Islet precursor cell (in vitro differentiated cells): ENCODE measurements at regions not wholly inside any gene's neighbourhood (a gene's known extent, or its start where the extent isn't known, plus 50 kb on each side); places are given as distances from the start of the nearest gene placed in this dataset.
A peak's percentile ranks its signal among the peaks of the same experiment; 100 is the strongest.
"Not testable (repeated sequence)": the region's sequence is repeated elsewhere in the genome, so short reads cannot be mapped to it uniquely, and the experiment has no call there.

Source experiments
- DNase-seq: peaks from one replicate; pipeline ENCODE4 v3.0.0-alpha.2; 2018

DNA sequence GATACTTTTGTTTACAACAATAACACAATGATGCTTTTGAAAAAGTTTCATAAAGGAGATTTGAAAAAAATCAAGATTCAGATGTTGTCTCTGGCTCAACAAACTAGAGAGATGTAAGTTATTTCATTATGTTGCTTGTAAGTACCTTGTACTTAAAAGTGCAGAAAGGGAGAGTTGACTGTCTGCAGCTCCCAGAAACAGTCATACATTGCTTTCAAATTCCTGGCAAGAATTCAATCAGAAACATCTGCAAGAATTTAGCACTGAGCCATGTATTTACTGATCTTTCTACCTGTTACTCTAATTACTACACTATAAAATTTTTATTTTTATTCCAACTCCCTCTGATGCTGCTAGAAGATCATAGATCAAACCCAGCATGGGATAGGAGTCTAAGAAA, 1261.3 kb upstream of the SPRY2 start:
- DNase-seq = no peak

DNA sequence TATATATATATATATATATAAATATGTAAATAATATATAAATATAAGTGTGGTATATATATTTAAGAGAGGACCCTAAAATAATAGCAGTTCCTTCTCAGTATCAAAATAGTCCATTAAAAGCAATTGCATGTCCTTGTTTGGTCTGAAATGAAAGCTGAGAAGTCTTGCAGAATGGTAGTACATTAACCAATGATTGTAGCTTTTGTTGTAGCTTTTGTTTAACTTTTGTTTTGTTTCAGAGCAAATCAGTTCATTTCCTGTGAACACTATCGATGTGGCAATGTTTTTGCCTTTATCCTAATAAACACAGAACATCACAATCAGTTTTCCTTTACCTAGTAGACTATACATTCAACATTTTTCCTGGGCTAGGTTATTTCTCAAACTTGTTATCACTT, 1256.2 kb upstream of the SPRY2 start:
- no peak for DNase-seq

DNA sequence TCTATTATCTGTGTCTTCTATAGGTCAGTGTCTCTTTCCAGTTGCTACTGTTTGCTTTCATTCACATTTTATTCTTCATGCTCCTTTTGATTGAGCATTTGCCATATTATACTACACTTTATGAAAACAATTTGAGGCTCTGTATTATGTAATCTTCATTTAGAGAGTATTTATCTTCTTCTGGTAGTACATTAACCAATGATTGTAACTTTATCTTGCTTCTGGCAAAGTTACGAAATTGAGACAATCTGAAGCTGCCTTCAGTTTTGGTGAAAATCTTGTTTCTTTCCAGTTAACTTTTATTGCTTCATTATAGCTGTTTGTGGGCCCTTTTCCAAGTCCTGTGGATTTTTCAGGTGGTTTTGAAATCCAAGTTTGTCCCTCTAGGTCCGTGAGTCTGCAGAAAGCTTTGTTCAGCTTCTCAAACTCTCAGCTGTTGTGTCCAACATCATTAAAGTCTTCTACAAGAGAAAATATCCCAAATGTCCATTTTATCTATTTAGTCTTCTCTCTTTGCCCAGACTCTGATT, 1255.4 kb upstream of the SPRY2 start:
- no peak for DNase-seq

DNA sequence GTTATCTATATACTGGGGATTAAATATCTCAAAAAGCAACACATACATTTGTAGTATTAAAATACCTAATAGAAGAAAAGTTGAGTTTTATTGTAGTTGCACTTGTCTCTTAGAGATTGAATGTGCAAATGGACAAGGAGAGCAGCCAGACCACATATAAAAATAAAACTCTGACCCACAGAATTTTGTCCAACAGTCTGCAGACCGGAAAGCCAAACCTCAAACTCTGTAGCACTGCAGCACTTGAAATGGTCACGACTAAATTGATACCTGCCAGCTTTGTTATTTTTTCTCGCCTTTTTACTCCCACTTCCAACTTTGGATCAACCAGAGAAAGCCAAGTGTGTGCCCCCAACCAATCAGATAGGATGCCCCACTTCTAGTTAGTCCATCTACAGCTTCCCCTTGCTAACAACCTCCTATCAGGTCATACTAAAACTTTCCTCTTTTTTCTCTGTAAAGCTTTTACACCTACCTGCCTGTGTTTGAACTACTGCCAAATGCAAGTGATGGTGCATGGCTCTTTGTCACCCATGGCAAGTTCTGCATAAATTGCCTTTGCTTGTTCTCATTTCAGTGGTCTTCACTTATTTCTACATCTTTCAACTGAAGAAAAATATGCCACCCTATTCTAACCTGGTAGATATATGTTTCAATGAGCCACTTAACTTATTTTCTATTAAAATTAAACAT, 1250.7 kb upstream of the SPRY2 start:
- no peak for DNase-seq

DNA sequence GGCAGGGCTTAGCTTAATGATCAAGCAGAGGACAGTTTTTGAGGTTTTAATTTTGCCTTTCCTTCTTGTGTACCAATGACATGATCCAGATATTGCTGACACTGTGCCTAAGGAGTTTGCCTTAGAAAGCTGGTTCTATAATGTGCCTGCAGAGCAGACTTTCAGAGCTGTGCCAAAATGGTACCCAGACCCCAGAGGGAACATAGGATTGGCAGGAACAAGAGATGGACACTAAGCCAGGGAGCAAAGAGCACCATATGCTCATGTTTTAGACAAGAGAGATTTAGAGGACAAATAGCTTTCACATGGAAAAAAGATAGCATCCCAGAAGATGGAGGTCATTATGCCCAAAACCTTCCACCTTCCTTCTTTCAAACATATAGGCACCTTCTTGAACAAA, 1241.5 kb upstream of the SPRY2 start:
- no peak for DNase-seq

DNA sequence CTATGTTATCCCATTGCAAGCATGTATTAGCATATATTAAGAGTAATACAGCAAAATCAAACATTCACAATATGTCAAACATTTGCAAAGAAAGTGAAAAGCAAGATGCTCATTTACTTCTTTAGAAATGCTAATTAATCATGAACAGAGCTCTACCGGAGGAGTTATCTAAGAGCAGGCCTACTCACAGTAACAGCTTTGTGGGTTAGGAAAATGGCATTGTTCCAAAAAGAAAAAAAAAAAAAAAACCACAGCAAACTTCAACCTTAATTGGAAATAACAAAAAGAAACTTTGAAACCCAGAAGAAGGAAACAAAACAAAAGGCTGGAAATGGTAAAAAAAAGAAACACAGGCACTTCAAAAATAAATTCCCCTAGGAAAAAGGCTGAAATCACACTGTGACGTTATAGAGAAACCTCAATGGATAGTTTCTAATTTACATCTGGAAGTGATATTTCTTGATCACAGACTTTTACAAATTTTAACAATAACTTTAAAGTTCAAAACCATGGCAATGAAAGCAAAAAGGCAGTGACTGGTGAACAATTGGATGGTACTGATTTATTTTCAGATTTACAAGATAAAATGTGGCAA, 1236.8 kb upstream of the SPRY2 start:
- DNase-seq = no peak

DNA sequence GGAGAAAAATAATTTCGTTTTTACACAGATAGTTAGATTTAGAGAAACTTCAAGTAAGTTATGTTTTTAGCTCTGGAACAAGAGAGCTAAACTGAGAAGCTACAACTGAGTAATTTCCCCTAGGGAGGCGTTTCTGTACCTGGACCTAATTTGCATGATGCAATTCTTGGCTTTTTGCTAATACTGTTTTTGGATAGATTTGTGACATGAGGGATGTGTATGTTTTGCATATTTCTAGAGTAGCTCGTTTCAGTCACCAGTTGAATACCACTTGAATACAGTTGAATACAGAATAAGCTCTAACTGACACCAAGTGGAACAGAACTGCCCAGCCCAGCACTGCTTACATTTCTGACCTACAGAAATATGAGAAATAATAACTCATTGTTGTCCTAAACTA, 1227.9 kb upstream of the SPRY2 start:
- no peak for DNase-seq

DNA sequence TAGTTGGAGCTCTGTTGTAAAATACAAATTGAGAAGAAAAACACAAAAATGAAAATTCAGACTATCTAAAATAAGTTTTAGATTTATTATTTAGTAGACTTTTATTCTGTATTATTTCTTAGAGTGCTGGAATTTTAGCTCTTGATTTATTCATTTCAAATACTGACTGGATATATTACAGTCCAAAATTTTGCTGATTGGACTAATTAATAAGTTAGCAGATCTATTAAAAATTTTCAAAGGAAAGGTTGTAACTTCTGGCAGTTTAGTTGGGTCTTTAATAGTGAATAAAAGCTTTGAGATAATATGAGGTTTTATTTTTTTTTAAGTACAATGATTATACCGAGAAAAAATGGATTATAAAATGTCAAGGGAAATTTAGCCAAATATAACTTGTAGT, 1224.9 kb upstream of the SPRY2 start:
- DNase-seq = no peak

DNA sequence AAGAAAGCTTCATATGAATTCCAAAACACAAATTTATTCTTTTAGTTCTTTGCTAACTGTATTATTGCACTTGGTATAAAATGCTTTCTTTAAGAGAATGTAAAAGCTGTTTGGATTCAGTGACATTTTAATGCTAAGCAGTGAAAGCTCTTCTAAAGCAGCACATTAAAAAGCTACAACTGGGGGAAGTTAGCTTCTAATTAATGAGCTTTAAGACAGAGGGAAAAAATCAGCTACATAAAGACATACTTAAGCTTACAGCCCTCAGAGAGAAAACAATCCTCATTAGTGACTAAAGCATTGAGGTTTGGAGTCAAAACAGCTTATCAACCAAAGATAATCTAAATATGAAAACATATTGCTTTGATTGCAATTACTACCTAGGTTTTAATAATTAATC, 1222.2 kb upstream of the SPRY2 start:
- DNase-seq = no peak

DNA sequence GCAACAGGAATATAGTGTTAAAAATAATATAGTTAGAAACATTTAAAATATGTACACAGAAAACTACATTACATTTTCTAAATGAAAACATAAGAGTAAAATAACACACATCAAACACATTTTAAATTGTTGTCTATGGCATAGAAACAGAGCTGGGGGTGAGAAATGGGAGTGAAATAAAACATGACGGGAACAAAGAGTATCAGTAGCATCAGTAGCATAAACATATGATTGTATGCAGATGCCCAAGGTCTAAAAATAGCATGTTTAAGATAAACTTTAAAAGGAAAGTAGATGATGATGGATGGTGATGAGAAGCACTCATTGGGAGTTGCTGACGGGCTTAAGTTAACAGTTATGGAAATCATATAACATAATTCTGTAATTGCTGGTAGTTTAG, 1221.7 kb upstream of the SPRY2 start:
- DNase-seq = no peak

DNA sequence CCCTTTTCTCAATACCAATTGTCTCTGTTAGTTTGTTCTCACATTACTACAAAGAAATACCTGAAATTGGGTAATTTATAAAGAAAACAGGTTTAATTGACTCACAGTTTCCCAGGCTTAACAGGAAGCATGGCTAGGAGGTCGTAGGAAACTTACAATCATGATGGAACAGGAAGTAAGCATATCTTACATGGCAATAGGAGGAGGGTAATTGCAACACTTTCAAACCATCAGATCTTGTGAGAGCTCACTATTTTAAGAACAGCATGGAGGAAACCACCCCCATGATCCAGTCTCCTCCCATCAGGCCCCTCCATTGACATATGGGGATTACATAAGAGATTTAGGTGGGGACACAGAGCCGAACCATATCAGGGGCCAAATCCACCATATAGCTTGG, 1210.1 kb upstream of the SPRY2 start:
- DNase-seq = no peak

DNA sequence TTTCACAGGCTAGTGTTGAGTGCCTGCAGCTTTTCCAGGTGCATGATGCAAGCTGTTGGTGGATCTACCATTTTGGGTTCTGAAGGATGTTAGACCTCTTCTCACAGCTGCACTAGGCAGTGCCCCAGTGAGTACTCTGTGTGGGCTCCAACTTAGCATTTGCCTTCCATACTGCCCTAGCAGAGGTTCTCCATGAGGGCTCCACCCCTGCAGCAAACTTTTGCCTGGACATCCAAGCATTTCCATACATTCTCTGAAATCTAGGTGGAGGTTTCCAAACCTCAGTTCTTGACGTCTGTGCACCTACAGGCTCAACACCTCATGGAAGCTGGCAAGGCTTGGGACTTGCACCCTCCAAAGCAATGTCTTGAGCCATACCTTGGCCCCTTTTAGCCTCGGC, 1205.4 kb upstream of the SPRY2 start:
- not testable (repeated sequence) for DNase-seq

DNA sequence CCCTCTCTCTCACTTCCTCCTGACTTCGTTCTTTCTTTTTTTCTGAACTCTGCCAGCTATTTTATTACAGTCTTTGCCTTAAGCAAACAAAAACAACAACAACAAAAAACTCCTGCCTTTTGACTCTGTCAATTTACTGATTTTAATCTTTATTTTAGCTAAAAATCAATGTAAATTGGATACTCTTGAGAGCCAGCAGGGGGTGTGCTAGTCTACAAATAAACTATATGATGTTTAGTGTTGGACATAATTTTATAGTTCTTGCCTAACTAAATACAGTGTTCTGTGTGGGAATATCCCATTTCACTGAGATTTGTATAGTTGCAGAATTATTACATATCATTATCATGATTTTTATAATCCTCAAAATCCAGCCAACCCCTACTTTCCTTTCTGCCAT, 1199.9 kb upstream of the SPRY2 start:
- DNase-seq = no peak

DNA sequence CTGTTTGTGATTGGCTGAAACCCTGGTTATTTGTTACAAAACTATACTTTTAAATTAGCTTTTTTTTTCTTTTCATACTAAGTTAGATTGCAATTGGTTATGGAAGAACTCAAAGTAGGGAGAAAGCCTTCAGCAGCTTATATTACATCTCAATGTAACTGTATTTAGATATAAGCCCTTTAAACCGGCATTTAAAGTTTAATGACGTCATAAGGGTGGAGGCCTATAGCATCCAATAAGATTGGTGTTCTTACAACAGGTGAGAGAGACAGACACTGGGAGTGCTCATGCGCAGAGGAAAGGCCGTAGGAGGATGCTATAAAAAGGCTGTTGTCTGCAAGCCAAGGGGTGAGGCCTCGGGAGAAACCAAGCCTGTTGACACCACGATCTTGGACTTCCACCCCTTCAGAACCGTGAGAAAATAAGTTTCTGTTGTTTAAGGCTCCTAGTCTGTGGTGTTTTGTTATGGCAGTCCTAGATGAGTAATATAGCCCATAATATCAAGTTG, 1198.8 kb upstream of the SPRY2 start:
- no peak for DNase-seq

DNA sequence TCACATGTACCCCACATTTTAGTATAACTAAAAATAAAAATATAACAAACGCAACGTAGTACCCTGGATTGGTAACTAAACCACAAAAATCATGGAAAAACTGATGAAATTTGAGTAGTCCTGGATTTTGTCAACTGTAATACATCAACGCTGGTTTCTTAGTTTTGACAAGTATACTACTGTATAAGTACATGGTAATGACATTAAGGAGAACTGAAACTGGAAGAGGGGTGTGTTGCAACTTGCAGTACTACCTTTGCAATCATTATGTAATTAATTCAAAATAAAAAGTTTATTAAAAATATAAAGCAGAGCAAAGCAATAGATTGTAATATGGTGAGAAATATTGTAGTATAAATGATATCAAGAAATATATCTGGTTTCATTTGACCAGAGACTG, 1158.0 kb upstream of the SPRY2 start:
- DNase-seq = no peak

DNA sequence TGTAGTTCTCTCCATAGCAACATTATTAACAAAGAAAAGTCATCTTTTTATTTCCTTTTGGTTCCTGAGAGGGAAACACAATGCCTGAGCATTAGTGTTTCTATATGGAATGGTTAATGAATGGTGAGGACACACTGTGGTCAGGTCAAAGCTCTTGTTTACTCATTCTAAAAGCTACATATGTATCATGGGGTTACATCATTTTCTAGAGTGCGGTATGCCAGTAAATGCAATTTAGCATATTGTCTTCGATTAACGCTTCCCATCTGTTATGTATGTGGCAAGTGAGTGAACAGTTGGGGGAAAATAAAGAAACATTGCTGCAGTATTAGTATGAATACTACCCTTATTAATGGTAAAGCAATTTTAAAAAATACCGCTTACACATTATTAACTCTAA, 1152.2 kb upstream of the SPRY2 start:
- DNase-seq = no peak

DNA sequence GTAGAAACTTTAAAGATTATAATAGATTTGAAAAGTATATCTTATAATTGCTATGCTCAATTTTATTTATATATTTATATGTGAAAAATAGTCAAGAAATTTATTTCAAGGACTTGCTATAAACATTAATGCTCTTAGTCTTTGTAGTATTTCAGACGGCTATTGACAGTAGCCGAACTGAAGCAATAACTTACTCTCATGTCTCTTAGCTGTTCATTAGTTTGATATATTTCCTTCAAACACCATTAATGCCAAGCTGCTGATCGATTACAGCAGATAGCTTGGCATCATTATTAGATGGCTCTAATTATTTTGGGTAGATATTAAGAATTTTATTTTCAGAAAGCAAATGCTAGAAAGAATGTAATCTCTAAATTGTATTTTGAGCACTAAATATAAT, 1151.5 kb upstream of the SPRY2 start:
- no peak for DNase-seq

DNA sequence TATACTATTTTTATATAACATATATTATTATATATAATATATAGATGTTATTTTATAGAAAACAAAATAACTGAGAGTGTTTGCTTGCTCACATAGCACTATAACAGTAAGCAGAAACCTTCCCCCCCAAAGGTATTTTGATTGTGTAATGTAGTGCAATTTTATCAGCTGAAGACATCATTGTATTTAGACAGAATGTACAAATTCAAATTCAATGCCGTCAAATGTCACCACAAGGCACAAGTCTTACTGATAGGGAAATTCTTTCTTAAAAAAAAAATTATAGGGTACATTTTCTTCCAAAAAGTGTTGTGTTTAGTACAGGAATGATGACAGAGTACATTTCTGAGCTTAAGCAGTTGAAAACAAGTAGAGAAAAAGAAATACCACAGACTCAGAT, 1147.1 kb upstream of the SPRY2 start:
- no peak for DNase-seq

DNA sequence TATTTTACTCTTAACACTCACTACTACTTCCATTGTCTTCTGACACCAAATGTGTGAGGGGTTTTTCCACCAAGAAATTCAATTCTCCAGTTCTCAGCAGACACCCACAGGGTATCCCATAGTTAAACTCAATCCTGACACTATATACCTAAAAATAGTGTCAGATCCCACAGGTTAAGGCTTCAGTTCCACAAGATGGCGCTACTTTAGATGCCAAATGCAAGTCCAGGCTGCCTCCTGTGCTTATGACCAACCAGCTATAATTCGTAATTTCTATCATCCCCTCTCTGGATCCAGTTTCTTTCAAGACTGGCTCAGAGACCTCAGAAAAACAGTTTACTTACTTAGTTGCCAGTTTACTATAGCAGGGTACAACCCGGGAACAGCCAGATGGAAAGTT, 1146.2 kb upstream of the SPRY2 start:
- peak; percentile 63 for DNase-seq

DNA sequence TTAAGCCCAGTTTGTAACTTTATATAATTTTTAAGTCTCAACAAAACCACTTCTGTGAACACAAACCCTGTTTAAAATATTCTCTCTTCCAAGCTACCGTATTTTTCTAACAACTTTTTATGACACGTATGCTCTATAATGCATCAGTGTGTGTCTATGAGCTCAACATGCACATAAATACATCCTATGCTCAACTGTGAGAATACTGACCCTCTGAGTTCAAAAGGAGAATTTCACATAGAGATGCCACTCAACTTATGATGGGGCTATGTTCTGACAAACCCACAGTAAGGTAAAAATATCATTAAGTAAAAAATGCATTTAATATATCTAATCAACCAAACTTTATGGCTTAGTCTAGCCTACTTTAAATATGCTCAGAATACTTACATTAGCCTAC, 1139.7 kb upstream of the SPRY2 start:
- DNase-seq = no peak

DNA sequence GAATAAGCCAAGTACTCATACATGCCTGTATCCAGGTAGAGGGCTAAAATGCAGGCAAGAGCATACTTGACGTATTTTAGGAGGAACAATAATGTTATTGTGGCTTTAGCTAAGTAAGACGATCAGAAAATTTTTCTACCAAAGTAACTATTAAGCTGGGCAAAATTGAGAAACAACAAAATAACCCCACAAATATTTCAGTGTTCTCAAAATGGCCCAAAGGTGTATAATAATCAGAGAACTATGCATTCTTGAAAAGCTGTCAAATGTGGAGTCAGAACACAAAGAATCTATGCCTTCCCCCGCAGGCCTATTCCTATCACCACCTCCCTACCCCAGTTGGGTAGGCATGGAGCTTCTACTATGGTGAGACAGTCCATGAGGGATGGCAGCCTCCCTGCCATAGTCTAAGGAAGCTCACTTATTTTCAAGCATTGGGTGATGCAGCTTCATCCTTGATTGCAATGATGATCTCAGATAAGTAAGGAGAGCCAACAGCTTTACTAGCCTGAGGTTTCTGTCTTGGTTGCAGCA, 1132.5 kb upstream of the SPRY2 start:
- DNase-seq = no peak

DNA sequence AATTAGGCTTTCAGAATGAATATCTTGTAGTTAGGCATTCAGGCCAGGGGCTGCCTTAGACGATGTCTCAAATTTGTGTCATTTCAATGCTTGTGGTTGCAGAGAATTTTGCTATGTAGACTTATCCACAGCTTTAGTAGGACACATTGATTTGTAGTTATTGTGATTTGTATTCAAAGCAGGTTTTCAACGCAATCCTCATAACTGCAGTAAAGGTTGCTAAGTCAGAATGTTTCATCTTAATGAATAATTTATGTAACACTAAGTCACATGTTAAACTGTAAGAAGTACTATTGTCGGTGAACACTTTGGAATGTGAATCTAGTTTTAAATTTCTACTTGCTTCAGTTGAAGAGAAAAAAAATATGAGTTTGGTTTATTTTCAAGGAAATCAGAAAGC, 1117.2 kb upstream of the SPRY2 start:
- DNase-seq = no peak

DNA sequence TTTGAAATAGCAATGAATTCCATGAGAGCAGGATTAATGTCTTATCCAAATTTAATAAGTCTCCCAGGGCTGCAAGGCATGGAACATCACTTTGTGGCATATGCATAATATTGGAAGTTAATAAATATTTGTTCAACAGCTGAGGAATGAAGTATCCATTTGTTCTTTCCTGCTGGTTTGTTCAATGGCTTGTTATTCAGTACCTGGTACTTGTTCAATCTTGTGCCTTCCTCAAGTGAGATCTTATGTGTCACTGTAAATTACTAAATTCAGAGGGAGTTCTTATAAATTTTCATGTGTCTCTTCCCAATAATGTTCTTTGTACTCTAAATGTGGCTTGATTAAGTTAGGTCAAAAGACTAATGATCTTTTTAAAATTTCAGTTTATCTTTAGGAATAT, 1105.5 kb upstream of the SPRY2 start:
- no peak for DNase-seq

DNA sequence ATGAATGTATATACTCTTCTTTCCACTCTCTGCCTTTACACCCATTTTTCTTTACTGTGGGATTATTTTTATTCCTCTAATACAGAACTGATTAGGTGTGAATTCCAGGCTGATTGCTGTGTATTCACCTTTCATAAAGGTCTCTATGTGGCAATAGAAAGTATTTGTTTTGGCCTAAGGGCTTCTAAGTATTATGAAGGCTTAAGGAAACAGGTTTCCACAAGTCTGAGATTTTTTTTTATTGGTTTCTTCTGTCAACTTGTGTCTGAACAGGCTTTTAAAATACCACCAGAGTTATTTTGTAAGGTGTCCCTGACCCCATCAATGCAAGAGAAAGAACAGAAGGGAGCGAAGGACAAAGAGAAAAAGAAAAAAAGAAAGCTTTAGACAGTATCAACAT, 1102.0 kb upstream of the SPRY2 start:
- no peak for DNase-seq

DNA sequence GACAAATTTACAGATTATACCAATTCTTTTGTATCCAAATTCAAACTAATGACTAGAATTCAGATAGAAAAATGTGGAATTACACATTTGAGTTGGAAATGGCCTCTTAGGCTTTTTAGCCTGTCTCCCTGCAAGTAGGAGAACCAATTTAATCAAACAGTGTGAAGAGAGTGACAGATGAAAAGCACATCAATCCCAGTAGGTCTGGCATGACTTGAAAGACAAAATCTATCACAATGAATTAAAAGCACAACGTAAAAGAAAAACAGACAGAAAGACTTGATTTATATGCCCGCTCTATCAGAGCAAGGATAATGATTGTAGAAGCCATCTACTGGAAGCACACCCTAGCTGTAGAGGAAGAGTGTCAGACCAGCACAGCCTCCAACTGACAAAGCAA, 1084.4 kb upstream of the SPRY2 start:
- DNase-seq = no peak
